Type B pancreatic cell (in vitro differentiated cells): ENCODE measurements at regions not wholly inside any gene's neighbourhood (a gene's known extent, or its start where the extent isn't known, plus 50 kb on each side); places are given as distances from the start of the nearest gene placed in this dataset.

Experiments used
- DNase-seq: peaks from one replicate; pipeline ENCODE4 v3.0.0; 2021; ENCODE audit warnings: mixed read lengths; ENCODE audit not compliant: unreplicated experiment; ENCODE audit errors: extremely low spot score
- H3K27ac Mint-ChIP-seq: 2 replicates; pipeline ENCODE4 v1.8.0; 2021; ENCODE audit warnings: mild to moderate bottlenecking, mixed read lengths
- H3K27me3 Mint-ChIP-seq: 2 replicates; pipeline ENCODE4 v1.8.0; 2021; ENCODE audit warnings: mixed read lengths
- H3K36me3 Mint-ChIP-seq: 2 replicates; pipeline ENCODE4 v1.8.0; 2021; ENCODE audit warnings: mixed read lengths
- H3K4me1 Mint-ChIP-seq: one replicate; pipeline ENCODE4 v1.8.0; 2021; ENCODE audit warnings: mixed read lengths; ENCODE audit not compliant: unreplicated experiment
- H3K4me3 Mint-ChIP-seq: 2 replicates; pipeline ENCODE4 v1.8.0; 2021; ENCODE audit warnings: mild to moderate bottlenecking, mixed read lengths
- H3K9me3 Mint-ChIP-seq: 2 replicates; pipeline ENCODE4 v1.8.0; 2021; ENCODE audit warnings: mixed read lengths
- TF ChIP-seq, protein P1 (sequence below): fragments of 200-600 bp; sonication (generic); conservative IDR thresholded peaks from 2 replicates; pipeline ENCODE4 v1.5.0; 2021; ENCODE audit warnings: antibody characterized with exemption, mild to moderate bottlenecking

DNA sequence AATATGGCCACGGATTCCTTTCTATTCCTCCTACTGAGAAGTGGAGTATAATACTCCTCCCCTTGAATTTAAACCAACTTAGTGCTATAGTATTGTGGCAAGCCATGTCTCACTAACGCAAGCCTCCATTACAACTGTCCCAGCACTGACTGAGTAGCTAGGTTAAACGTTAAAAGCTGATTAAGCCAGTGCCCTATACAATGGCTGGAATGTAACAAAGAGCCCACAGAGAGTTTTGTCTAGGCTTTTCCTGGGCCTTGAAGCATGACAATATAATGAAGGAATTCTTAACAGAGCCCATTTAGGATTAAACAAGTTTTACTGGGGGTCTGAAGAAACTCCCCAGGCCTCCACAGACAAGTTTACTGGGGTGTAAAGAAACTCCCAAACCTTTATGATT lies 254.5 kb upstream of the DACH1 start:
- no peak for DNase-seq
- H3K4me1 Mint-ChIP-seq, result no peaks in the 10 kb centered on the region
- no peak overlapping the region for H3K27ac Mint-ChIP-seq
- no peaks in the 10 kb centered on the region for H3K9me3 Mint-ChIP-seq
- TF ChIP-seq, protein P1, sequence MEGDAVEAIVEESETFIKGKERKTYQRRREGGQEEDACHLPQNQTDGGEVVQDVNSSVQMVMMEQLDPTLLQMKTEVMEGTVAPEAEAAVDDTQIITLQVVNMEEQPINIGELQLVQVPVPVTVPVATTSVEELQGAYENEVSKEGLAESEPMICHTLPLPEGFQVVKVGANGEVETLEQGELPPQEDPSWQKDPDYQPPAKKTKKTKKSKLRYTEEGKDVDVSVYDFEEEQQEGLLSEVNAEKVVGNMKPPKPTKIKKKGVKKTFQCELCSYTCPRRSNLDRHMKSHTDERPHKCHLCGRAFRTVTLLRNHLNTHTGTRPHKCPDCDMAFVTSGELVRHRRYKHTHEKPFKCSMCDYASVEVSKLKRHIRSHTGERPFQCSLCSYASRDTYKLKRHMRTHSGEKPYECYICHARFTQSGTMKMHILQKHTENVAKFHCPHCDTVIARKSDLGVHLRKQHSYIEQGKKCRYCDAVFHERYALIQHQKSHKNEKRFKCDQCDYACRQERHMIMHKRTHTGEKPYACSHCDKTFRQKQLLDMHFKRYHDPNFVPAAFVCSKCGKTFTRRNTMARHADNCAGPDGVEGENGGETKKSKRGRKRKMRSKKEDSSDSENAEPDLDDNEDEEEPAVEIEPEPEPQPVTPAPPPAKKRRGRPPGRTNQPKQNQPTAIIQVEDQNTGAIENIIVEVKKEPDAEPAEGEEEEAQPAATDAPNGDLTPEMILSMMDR, result no peak
- no peaks in the 10 kb centered on the region for H3K36me3 Mint-ChIP-seq
- H3K4me3 Mint-ChIP-seq, result no peak overlapping the region
- no peaks in the 10 kb centered on the region for H3K27me3 Mint-ChIP-seq

DNA sequence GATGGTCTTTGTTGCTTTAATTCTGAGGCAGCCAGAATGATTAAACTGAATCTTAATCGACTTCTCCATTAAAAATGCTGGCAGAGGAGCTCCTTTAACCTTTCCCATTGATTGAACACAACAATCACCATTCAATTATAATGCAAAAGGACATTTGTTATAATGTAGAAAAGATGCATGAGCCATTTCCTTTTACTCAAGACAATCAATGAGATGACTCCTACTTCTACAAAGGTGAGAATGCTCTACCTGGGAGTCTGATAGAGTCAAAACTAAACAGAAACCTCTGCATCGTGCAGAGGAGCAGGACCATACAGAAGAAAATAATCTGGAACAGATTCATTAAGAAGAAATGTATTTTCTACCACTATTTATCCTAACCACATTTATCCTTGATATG lies 253.6 kb upstream of the DACH1 start:
- Mint-ChIP-seq H3K4me1 (no peaks in the 10 kb centered on the region), H3K9me3 (no peaks in the 10 kb centered on the region), H3K4me3 (no peak overlapping the region), H3K36me3 (no peaks in the 10 kb centered on the region), H3K27me3 (no peaks in the 10 kb centered on the region), H3K27ac (no peak overlapping the region)
- DNase-seq, result no peak
- TF ChIP-seq, protein P1, result no peak

DNA sequence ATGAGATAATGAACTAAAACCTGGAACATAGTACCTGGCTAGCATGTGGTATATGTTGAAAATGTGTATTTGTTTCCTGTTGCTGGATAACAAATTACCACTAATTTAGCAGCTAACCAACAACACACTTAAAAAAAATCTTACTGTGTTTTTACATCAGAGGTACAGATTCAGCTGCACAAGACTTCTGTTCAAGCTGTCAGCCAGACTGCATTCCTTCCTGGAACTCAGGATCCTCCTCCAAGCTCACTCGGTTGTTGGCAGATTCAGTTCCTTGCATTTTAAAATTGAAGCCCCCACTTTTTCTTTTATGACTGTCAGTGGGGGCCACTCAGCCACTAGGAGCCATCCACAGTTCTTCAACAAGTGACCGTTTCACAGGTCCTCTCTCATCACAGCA lies 246.9 kb upstream of the DACH1 start:
- Mint-ChIP-seq H3K4me3 (no peak overlapping the region), H3K4me1 (no peaks in the 10 kb centered on the region)

DNA sequence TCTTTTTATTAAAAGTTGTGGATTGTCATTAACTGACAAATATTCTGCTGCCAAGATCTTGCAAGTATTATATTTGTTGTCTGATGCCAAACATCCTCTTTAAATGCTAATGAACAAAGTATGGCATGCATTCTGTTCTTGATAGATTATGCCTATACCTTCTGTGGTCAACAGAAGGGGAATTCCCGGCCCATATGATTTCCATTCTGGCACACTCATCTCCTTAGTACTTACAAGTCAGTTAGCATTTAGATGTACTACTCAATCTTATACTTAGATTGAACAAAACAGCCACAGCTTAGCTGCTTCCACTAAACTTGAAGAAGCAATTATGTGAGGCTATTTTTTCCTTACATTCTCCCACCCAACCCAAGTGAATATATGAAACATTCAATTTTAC lies 246.1 kb upstream of the DACH1 start:
- Mint-ChIP-seq H3K9me3 (no peaks in the 10 kb centered on the region), H3K4me1 (no peaks in the 10 kb centered on the region), H3K4me3 (no peak overlapping the region), H3K36me3 (no peaks in the 10 kb centered on the region), H3K27ac (no peak overlapping the region), H3K27me3 (no peaks in the 10 kb centered on the region)
- no peak for DNase-seq
- TF ChIP-seq, protein P1, result no peak

More for the DNA sequence above, 246.9 kb upstream of the DACH1 start:
- Mint-ChIP-seq H3K27ac (no peak overlapping the region), H3K36me3 (no peaks in the 10 kb centered on the region), H3K9me3 (no peaks in the 10 kb centered on the region), H3K27me3 (no peaks in the 10 kb centered on the region)
- no peak for DNase-seq
- TF ChIP-seq, protein P1, result no peak

DNA sequence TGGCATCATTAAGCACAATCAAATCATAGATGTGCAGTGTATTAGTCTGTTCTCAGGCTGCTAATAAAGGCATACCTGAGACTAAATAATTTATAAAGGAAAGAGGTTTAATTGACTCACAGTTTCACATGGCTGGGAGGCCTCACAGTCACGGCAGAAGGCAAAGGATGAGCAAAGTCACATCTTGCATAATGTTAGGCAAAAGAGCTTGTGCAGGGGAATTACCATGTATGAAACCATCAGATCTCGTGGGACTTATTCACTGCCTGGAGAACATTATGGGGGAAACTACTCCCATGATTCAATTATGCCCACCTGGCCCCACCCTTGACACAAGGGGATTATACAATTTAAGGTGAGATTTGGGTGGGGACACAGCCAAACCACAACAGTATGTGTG lies 245.2 kb upstream of the DACH1 start:
- H3K27ac Mint-ChIP-seq, result no peak overlapping the region
- H3K9me3 Mint-ChIP-seq, result peaks cover 5% of the 10 kb centered on the region
- no peak overlapping the region for H3K4me3 Mint-ChIP-seq
- no peaks in the 10 kb centered on the region for H3K27me3 Mint-ChIP-seq
- TF ChIP-seq, protein P1, result no peak
- H3K4me1 Mint-ChIP-seq, result no peaks in the 10 kb centered on the region
- no peaks in the 10 kb centered on the region for H3K36me3 Mint-ChIP-seq
- DNase-seq, result no peak

DNA sequence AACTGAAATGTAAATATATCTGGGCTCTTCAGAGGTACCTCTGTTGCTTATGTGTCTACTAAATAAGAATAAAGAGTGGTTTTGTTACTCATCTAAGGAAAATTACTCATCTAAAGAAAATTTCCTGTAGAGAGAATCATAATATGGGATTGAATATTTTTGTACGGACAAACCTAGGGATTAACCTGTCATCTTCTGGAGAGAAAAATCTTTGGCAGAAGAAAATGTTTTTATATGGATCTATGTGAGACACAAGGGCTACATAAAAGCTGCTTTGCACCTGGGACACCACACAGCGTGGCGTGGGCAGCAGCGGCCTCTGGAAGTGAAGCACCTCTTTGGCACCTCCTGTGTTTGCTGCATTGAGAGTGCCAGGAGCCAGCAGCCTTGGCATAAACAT lies 242.9 kb upstream of the DACH1 start:
- no peaks in the 10 kb centered on the region for H3K27me3 Mint-ChIP-seq
- no peak for DNase-seq
- H3K36me3 Mint-ChIP-seq, result no peaks in the 10 kb centered on the region
- no peak overlapping the region for H3K27ac Mint-ChIP-seq
- H3K4me1 Mint-ChIP-seq, result no peaks in the 10 kb centered on the region
- TF ChIP-seq, protein P1, result no peak
- peaks cover 5% of the 10 kb centered on the region for H3K9me3 Mint-ChIP-seq
- H3K4me3 Mint-ChIP-seq, result no peak overlapping the region
